ENCODE measurements at regions not wholly inside any gene's neighbourhood (a gene's known extent, or its start where the extent isn't known, plus 50 kb on each side); places are given as distances from the start of the nearest gene placed in this dataset.
"Not testable (repeated sequence)": the region's sequence is repeated elsewhere in the genome, so short reads cannot be mapped to it uniquely, and the experiment has no call there.

DNA sequence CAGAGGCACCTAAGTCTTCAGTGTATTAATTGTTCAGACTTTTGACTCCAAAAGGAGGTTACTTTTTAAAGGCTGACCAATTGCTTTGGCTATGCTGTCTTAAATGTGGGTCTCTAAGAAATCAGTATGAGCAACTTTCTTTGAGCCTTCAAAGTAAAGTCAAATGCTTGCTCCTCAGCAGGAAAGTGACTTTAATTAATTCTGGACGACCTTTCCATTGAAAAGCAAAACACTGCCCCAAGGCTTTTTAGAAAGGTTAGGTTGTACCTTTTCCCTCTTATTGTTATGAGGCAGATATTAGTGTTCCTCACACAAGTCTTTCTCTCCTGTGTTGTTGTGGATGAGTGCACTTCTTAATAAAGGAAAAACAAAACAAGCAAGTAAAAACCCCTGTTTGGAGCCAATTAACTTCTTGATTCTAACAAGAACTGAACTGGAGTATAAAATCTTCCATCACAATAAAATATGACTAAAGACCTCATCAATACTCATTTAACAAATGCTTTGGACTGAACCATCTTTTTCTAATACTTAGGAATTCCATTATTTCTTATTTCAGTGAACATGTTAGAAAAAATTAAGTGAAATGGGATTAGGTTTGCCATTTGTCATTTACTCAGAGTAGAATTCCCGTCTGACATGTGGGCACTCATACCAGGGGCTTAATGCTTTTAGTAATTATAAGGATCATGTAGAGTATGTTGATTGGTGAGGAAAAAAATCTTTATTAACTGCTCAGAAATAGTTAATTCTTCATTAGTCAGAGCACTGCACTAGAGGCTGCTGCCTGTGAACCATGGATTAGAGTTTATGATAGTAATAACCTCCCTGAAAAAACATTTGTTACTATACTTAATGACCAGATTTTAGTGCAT lies 159.1 kb upstream of the ZNF608 start:
- no peak for DNase-seq

DNA sequence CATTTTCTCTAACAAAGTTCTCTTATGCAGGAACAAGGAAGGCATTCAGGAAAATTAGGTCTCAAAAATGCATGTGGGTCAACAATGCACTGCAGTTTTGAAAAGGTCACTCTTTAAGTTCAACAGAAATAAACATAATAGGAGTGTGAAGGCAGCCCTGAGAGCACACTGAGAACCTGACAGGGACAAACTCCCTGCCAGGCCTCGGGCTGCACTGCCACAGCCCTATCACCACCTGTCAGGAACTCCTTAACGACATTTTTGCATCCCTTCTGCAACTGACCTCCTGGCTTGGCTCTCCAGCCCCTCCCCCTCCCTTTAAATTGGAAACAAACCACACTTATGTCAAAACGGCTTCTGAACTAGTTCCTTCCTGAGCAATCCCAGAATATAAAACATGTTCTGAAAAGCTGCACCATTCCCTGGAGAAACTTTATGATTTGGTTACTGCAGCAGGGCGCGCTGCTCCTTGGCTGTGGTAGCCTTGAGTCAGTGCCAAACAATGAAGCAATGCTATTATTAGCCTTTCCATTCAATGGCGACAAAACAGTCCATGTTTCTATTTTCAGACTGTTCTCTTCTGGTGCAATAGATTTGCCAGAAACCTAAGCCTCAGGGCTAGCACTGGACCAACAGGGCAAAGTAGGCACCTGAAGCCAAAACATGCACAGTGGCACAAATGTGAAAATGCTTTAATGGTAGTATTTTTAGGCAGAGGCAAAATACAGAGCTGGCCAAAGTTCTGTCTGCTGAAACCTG lies 160.1 kb upstream of the ZNF608 start:
- DNase-seq: no peak

DNA sequence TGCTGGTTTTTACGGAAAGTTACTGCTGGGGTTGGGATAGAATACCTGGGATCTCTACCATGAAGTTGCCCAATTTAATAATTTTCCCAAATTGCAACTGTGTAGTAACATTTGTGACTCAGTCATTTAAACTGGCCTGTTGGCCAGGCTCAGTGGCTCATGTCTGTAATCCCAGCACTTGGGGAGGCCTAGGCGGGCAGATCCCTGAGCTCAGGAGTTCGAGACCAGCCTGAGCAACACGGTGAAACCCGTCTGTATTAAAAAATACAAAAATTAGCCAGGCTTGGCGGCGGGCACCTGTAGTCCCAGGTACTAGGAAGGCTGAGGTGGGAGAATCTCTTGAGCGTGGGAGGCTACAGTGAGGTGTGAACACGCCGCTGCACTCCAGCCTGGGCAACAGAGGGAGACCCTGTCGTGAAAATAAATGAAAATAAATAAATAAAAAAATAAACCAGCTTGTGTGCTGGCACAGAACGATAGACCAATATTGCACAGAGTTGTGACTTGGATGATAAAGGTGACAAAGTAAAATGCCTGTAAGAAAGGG lies 160.7 kb upstream of the ZNF608 start:
- DNase-seq: no peak

DNA sequence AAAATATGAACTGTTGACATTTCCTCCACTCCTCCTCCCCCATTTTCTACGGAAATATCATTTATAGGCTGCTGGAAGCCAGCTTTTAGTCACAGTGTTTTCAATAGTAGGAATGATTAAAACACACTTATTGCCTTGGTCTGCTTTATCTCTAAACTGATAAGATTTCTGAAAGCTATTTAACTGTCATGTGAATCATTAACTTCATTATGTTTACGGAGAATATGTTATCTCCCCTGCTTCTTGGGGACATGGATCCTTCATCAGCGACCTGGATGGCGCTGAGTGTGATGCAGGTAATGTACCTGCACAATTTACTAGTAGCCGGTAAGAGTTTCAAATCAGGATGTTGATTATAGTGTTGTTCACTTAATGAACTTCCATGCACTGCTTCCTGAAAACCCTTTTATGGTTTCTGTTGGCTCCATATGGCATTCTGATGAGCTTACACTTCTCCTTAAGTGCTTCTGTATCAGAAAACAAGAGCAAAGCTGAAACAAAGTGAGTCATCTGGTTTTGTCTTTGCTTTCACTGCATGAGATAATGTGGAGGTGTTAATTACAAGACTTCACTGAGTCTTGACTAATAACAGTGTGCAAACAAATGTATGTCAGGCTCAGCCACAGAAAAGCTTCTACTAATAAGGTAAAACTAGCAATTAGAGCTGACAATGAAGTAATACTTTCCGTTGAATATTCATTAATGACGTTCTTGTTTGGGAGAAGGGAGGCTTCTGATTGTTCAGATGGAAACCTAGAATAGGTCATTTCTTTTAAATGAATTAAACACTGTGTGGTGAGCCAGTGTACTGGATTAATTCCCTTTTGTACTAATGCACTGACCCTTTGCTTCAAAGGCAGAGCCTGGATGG lies 162.4 kb upstream of the ZNF608 start:
- DNase-seq: no peak

DNA sequence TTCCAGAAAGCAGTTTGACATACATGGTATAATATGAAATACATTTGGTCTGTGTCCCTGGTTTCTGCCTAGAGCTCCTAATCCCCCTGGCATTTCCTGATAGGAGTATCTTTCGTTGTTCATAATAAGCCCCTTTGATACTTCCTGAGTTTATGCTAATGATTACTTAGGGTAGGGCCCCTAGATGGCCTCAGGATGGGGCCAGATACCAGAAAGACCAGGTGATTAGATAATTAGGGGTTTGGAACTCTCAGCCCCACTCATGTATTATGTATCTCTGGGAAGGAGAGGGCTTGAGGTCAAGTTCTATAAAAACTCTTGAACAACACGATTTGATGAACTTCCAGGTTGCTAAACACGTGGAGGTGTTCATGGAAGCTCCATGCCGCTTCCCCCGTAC lies 163.3 kb upstream of the ZNF608 start:
- no peak for DNase-seq

DNA sequence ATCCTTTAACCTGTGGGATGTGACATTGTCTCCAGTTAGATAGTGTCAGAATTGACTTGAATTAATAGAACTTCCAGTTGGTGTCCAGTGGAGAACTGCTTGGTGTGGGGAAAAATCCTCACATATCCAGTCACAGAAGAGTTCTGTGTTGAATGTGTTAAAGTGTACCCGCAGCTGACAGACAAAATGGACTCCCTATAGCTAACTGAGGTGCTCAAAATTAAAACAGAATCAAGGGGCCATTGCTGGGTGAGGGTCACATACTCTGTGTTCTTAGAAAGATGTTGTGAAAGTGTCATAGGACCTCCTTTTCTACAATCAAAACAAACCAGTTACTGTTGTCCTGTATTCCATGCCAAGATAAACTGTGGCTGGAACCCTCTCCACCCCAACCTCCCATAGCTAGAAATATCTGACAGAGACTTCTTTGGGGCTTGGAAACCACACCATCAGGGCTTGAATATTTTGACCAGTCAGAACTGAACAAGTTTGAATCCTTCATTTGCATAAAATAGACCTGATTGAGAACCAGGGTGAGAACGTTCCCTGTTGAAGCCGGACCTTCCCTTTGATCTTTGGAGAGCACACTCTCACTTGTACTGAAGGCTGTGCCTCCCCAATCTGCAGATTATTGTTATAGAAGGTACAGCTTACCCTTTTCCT lies 164.0 kb upstream of the ZNF608 start:
- DNase-seq: no peak

DNA sequence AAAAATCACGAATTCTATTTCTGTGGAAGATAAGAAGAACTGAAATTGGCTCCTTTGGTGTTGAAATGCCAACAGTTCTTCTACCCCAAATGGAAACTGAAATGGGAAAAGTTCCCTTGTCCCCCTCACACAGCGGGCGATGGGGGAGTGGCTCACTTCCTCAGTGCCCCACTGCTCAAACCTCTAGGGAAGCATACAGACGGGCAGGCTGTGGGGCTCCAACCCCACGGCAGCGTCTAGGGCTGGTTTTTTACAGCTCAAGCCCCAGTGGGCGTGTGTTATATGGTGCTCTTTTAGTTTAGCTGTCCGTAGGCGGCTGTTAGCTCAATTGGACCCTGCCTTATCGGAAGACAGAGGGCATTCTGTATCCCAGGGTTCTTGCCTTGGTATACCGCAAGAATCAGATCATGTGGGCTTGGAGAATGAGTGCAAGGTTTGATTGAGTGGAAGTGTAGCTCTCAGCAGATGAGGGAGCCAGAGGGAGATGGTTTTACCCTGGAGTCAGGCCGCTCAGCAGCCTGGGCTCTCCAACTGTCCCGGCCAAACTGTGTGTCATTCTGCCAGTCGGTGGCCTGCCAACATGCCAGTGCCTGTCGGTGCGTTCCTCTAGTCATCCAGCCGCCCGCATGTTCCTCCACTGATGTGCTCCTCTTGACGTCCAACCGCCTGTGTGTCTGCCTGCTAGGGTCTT lies 166.3 kb upstream of the ZNF608 start:
- DNase-seq: no peak

DNA sequence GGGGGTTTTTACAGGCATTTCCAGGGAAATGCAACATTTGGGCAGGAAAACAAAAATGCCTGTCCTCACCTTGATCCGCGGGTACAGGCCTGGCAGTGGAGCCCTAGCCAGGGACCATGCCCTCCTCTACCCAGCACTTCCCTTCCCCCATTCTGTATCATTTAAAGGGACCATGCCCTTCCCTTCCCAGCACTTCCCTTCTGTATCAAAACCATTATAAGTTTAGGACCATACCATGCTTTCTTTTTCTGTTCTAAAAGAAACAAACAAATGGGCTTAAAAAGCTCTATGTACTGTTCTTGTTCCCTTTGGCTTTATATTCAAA lies 166.9 kb upstream of the ZNF608 start:
- DNase-seq: no peak

DNA sequence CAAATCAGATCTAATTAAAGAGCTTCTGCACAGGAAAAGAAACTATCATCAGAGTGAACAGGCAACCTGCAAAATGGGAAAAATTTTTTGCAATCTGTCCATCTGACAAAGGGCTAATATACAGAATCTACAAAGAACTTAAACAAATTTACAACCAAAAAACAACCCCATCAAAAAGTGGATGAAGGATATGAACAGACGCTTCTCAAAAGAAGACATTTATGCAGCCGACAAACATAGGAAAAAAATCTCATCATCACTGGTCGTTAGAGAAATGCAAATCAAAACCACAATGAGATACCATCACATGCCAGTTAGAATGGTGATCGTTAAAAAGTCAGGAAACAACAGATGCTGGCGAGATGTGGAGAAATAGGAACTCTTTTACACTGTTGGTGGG lies 169.9 kb upstream of the ZNF608 start:
- DNase-seq: not testable (repeated sequence)

DNA sequence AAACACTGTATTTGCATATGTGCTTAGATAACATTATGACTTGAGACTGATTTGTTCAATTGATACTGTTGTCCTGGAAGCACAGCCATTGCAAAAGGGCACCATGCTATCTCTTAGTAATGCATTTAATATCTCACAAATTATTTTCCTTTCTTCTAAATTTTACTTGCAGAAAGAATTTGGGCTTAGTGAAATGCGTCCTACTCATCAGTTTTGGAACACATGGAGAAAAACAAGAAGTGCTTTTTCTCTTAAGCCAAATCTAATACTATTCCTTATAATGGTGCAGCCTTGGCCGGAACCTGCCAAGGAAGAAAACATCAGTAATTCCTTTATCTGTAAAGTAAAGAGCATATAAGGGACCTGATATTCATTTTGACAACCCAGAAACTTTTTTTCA lies 172.2 kb upstream of the ZNF608 start:
- DNase-seq: no peak

DNA sequence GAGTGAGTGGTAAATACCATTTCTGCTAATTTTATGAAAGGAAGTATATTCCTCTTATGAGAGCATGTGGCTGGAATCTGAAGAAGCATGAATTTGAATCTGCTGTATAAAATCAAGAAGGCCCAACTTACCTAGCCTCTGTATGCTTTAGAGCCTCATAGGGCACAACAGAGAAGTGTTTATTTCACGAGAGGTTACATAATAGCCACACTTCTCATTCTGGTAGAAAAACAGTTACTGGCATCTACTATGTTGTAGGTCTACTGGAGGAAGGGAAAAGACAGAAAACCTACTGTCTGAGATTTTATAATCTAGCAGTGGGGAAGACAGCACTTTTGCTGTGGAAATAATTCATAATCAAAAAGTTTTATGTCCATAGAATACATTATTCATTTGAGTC lies 172.6 kb upstream of the ZNF608 start:
- DNase-seq: no peak

DNA sequence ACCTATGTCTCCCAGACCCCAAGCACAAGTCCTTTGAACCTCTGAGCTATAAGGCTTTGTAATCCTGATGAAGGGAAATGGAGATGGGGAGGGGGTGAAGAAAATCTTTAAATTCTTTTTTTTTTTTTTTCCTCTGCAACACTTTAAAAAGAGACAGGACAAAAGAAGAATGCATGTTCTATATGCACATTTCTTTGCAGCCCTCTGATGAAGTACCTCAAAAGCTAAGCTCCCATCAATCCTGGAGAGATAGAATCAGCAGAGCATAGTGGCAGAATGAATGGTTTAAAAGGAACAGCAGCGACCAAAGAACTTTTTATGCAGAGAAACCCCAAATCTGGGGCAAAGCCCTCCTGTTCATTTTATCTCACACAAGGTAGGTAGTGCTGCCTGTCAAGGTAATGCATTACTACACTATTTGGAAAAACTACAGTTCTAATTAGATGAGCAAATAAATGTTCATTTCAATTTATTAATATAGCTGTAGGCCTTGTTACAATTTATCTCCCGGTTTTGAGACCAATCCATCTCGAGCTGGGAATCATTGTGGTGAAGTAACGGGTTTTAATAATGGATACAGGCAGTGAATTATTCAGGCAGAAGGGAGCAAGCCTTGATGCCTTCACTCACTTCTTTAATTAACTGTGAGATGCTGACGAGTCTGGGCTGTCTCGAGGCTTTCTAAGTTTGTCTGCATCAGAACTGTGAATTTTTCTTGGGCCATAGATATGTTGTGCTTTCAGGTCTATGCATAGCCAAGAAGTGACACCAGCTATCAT lies 173.5 kb upstream of the ZNF608 start:
- DNase-seq: no peak

DNA sequence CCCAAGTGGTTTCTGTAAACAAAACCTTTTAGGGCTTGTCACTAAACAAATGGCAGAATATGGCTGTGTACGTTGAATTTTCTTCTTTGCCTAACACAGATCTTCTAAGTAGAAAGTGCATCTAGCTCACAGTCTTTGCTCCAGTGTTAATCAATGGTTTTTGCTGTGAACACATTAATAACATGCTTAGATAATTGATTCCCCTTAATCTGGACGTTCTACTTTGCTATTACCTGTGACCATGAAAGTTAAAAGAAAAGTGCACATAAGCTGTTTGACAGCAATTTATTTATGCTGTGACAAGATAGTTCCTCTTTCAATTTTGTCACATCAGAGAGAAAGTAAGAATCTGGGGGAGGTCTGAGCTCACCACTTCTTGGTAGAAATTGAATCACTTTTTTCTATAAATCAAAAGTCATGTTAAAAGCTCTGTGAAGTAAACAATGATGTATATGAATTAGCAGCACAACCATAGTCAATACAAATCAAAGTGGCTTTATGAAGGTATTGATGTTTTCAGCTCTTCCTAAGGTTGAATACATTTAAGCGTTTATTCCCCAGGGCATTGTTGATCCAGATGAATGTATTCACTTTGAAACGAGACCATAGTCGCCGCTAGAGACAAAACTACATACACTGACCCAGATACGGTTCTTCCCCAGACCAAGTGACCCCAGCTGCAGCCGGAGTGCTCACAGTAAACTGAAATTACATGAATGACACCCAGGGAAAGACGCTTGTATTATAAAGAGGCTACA lies 174.6 kb upstream of the ZNF608 start:
- no peak for DNase-seq

DNA sequence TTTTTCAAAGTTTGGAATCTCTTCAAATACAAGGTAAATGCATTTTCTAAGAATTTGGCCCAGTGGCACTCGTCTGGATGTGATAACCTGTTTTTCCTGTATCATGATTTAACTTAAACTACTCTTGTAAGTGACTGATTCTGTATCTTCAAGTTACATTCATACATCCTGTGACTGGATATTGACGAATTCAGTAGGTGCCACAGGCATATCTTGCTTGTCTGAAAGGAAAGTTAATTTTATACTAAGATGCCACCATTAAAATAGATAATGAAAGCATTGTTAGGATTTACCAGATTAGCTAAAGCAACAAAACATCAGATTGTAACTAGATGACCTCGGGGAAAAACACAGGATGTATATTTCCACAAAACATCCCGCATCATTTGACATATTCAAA lies 175.3 kb upstream of the ZNF608 start:
- no peak for DNase-seq

DNA sequence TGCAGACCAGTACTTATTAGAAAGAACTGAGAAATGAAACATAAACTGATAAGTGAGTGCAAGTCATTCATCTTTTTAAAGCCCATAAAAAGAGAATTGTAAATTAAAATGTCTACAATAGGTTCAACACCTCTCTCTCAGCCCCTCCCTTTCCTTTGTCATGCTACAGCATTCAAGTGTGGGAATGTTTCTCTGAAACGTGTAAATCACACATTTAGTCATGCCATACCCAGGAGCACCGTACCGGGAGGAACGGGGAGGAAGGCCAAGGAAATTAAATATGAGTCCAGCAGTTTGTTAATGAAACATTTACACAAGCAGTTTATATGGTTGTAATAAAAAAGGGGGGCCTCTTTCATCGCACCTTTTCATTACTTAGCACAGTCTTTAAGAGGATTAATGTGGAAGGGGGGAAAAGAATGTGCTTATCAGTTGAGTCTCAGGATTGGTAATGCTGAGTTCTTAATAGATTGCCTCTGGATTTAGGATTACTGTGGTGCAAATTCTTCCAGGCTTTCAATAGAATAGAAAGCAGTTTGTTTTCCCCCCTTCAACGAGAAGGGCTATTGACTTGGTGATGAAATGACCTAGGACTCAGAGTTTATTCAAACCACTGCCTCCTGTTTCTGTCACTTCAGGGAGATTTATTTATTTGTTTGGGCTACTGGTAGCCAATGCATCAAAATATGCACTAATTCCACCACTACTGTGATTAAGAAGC lies 176.0 kb upstream of the ZNF608 start:
- no peak for DNase-seq

DNA sequence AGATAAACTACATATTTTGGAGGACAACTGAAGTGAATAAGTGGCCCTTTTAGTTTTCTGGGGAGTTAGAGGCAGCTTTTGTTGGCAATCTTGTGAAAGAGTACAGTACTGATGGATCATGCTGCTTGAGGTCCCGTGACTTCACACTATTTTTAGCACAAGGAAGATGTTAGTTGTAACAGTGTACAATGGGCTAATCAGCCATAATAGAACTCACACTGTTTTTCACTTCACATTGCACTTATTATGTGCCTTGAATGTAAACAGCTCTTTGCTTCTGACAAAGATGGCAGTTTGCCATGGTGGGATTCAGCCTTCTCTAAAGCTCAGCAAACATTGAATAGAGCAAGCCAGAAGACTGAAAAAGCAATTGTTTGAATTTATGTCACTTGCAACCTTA lies 176.7 kb upstream of the ZNF608 start:
- DNase-seq: no peak

DNA sequence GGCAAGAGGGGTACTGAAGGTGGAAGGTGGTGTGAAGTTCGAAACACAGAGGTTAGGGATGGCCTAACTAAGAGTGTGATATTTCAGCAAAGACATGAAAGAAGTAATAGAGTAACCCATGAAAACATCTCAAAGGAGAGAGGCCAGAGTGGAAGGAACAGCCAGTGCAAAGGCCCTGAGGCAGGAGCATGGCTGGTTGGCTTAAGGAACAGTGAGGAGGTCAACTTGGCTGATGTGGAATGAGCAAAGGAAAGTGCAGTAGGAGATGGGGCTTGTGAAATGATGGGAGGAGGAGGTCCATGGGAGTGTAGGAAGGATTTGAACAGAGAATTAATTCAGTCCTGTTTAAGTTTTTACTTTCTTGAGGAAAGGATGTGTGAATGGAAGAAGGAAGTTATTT lies 178.3 kb upstream of the ZNF608 start:
- DNase-seq: no peak

DNA sequence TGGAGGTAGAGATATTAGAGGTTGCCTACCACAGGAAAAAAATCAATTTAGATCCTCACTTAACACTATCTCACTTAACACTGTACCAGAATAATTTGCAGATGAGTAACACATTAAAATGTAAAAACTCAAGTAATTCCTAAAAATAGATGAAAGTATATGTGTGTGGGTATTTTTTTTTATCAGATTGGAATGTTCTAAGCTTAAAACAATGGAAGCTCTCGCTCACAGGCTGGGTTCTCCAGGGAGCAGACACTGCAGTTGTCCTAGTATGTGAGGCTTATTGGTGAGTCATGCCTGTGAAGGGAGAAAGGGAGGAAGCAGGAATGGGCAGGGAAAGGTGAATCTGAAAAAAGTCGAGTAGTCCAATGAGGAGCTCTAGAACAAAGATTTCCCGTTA lies 181.3 kb upstream of the ZNF608 start:
- DNase-seq: no peak

DNA sequence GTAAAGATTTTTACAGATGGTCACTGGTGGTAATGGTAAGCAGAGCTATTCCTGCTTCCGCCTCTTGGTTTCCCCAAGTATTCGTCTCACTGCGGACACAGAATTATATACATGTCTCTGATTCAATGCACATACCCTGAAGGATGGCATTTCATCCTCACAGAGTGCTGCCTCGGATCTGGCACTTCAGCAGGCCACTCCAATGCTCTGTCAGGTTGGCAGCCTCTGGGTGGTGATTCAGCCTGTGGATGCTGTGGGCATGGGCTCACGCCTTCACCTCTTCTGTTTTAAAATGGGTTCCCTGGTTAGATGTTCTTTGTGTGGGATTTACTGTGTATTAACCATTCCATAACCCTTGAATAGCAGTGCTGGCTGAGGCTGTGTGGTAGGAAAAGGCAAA lies 182.6 kb upstream of the ZNF608 start:
- DNase-seq: no peak

Data from SIG-M5 (cell line).